Activated CD4-positive, alpha-beta T cell treated with anti-CD3 and anti-CD28 coated beads, Interleukin-2, Interleukin-4, amounts not matched to agents 100 ng/mL and 50 ng/mL, durations not matched to agents 16 hours and 8 hours (primary cell): ENCODE measurements at regions not wholly inside any gene's neighbourhood (a gene's known extent, or its start where the extent isn't known, plus 50 kb on each side); places are given as distances from the start of the nearest gene placed in this dataset.

Experiments
- DNase-seq: peaks from one replicate; pipeline ENCODE4 v3.0.0-alpha.2; 2020; ENCODE audit warnings: low spot score

DNA sequence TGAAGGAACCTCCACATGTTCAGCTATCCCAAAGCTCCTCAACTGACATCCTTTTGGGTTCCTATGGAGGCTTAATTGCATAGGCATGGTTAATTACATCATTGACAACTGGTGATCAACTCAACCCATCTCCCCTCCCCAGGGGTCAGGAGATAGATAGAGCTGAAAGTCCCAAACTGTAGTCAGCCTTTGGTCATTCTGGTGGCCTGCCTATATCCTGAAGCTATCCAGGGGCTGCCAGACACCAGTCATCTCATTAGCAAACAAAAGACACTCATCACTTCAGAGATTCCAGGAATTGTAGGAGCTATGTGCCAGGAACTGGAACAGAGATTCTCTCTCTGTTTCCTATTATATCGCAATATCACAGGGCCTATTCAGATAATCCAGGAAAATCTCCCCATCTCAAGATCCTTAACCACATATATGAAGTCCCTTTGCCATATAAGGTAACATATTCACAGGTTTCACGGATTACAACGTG, 646.5 kb upstream of the GRAMD2B start:
- DNase-seq: no peak

DNA sequence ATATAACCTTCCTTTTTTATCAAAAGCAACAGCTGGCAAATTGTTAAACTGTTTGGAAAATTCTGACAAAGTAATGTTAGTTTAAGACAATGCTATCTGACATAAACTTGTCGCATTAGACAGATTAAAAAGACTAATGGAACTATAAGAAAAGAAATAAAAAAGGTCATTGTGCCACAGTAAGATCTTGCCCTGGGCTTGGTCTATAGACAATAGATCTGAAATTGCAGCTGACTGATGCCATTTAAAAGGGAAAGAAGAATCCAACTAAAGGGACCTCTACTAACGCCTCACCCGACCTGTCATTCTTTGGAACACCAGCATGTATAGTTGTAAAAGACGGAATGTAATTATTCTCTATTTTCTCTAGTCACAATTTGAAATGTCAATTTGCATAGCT, 644.4 kb upstream of the GRAMD2B start:
- DNase-seq: no peak

DNA sequence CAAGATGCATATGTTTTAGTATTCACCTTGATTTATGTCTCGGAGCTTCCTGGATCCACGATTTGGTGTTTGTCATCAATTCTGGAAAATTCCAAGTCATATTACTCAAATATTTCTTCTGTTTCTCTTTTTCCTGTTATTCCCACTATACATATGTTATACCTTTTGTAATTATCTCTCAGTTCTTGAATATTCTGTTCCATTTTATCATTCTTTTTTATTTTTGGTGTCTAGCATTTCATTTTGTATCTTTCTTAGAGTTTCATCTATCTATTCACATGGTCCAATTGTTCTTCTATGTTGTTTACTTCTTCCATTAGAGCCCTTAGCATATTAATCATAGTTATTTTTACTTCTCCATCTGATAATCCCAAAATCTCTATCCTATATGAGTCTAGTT, 637.8 kb upstream of the GRAMD2B start:
- no peak for DNase-seq

DNA sequence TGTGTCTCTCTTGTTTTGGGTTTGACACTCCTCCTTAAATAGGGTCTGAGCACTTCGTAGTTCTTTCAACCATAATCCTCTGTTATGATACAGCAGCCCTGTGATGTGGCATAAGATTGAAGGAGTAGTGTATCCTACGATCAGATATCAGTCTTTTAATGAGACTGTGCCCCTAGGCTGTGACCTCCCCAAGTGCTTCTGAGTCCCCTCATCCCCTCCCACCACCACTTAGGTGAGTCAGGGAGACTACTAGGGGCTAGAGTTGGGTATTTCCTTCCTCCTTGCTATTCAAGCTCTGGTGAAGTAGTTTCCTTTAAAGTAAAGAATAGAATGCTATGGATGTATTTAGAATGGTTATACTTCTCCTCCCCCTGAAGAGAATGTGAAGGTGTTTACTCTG, 637.2 kb upstream of the GRAMD2B start:
- no peak for DNase-seq

DNA sequence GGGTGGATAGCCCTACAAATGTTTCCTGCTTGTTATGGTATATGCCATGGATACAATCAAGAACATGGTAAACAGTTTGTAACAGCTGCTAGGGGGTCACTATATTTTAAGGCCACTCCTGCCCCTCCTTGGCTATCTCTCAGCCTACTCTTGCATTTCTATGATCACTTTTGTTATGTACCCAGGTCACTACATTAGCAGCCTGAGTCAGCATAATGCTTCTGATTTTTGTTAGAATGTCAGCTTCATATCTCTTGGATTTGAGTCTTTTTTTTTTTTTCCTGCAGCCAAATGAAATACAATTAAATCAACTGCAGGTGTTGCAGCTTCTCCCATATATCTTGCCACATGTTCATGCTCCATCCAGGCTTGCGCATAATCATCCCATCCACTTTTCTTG, 629.7 kb upstream of the GRAMD2B start:
- no peak for DNase-seq

DNA sequence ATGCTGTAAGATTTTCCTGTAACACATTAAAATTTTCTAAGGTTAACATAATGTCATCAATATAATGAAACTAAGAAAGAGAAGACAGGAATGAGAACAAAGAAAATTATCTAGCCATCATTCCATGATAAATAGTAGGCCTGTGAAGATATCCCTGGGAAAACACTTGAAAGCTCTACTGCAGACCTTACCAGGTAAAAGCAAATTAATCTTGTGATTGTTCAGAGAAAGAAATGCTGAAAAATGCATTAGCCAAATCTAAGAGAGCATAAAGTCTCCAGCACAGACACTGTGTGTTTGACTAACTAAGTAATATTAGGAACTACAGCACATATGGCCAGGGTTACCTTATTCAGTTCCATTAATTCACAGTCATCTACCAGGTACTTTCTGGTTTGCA, 628.3 kb upstream of the GRAMD2B start:
- no peak for DNase-seq

DNA sequence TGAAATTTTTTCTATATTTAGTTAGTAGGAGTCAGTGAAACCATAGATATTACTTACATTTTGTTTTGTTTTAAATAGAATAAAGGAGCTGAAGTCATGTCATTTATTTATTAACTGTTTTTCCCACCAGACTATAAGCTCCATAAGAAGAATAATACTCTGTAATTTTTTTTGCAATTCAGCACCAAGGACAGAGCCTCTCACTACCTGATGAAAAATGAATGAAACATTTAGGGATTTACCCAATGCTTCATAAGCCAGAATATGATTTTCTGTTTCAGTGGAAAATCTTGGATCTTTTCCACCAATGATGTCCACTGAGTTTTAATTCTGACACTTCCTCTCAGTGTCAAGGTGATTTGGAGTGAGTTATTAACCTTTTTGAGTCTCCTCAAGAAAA, 624.9 kb upstream of the GRAMD2B start:
- DNase-seq: no peak

DNA sequence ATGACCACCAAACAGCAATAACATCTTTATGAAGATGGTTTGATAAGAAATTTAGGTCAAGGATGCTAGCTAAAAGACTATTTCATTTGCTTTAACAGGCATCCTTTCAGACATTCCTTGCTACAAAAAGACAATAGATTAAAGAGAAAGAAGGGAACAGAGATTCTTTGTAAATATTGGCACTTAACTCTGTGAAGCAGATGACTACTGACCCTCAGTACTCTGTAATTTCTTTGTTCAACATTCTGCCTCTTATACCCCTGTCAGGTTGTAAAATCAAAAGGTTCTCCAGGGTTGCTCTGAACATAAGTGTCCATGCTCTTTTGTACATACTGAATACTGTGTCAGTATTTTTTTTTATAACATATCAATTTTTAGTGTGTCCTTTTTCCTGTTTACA, 610.6 kb upstream of the GRAMD2B start:
- no peak for DNase-seq

DNA sequence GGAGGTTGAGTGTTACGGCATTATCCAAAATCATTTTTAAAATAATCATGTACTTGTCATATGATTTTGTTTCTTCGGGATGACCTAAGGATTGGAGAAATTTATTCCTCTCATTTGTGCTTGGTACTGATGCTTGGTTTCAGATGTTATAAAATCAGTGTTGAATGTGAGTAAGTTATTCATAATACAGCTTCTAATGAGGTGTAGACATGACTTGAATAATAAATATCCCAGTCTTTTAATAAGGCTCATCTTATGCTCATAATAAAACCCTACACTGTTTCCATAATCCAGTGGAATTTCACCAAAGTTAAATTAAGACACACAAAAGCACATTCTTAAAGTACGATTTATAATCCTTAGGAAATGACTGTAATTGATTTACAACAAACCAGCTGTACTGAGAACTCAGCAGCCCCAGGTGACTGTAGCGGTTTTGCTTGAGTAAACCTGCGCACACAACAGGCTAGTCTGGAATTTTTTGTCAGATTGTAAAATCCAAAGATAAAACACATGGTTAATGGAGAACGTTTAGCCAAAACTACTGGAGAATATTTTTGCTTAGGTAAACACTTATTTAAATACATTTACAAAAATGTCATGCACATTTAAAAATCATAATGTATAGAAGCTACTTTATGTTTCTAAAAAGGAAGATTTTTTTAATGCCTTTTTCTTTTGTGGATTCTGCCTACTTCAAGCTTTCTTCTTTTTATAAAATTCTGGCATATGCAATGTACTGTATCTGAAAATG, 609.8 kb upstream of the GRAMD2B start:
- no peak for DNase-seq

DNA sequence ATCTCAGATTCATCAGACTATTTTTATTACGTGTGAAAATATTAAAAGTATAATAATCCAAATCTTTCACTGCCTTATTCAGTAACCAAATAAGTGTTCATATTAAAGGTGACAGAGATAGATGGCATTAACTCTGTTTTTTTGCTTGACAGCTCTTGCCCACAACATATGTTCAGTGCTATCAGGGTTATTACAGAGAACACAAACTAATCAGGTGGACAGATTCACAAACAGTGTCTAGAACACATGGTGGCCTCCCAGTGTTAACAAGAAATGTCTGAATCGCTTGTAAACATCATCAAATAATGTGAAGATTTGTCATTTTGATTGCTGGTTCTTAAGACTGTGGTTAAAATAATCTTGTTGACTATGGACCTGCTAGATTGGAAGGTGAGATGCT, 609.1 kb upstream of the GRAMD2B start:
- no peak for DNase-seq

DNA sequence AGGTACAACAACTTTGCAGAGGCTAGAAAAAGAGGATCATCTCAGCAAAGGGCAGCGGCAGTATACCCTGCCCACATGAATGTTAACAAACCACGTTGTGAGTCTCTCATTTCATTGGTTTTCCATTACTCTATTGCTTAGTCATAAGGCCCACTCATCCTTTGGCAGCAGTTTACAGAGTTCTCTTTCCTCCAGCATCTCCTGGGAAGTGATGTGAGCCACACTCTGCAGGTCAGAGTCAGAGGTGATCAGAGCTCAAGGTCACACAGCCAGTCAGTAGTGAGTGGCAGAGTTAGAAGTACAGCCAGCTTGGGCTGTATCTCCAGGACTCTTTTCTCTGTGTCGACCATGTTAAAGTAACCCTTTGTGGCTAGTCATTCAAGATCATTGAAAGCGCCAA, 599.6 kb upstream of the GRAMD2B start:
- DNase-seq: no peak

DNA sequence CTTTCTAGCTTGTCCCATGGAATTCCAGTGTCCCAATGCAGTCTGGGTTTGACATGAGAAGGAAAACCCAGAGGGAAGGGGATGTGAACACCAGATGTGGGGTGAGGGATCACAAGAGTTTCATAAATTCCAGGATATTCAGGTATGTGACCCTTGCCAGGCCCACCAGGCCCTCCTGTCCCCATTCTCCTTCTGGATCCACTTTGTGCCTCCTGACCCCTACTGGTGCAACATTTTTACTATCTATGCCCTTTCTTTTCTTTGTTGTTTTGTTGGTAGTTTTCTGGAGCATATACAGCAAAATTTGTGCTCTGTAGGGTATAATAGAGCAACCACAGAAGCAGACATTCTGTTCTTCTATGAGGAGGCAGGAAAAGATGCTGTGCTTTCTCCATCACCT, 597.0 kb upstream of the GRAMD2B start:
- DNase-seq: no peak

DNA sequence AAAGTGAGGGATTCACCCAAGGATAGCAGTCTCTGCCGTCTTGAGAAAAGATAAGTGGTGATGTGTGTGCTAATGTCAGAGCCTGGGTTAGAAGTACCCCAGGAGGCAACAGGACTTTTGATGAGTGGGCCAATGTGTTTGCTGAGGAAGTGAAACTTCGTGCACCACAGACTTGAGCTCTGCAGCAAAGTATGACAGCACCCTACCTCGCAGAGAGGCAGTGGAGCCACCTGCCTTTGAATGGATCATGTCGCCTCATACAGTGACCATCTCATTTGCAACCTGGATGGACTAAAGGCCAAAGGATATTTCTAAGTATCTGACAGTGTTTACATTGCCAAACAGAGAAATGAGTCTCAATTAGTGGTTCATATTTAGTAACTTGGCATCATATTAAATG, 593.9 kb upstream of the GRAMD2B start:
- DNase-seq: no peak

DNA sequence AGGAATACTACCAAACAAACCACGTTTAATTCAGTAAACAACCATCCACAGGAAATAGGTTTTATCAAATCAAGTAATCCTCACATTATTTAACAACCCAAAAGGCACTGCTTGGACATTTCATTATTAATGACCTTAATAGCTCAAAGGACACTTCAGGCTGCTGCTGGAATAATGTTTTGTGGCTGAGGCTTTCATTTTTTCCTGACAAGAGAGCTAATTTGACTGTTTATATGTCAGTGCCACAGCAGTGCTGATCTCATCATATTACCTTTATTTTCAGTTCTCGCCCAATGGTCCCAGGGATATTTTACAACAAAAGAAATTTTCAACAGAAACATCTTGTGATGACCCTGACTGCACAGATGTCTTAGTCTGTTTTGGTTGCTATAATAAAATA, 589.8 kb upstream of the GRAMD2B start:
- no peak for DNase-seq

DNA sequence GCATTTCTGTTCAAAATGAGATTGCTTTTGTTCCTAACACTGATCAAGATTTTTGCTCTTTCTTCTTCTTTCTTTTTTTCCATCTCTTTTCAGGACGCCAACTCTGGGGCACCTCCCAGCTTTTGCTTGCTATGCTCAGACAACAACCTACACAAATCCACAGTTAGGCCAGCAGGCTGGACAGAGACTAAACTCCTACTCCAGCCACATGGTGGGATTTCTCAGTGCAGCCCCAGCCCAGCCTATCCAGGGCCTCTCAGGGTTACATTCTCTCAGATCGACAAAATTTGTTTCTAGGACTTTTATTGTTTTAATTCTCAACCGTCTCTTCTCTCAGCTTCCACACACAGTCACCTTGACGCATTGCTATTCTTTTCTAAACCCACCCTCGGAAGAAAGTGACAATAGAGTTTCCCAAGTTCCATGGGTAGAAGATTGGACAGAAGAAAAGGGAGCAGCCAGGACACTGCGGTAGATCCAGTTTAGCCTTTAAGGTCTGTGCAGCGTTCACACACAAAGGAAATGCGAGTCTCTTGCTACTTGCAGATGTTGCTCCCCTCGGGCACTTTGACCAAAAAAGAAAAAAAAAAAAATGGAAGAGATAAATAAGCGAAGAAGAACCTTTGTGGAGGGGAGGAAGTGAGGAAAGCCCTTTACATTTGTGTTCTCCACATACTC, 588.6 kb upstream of the GRAMD2B start:
- DNase-seq: no peak

DNA sequence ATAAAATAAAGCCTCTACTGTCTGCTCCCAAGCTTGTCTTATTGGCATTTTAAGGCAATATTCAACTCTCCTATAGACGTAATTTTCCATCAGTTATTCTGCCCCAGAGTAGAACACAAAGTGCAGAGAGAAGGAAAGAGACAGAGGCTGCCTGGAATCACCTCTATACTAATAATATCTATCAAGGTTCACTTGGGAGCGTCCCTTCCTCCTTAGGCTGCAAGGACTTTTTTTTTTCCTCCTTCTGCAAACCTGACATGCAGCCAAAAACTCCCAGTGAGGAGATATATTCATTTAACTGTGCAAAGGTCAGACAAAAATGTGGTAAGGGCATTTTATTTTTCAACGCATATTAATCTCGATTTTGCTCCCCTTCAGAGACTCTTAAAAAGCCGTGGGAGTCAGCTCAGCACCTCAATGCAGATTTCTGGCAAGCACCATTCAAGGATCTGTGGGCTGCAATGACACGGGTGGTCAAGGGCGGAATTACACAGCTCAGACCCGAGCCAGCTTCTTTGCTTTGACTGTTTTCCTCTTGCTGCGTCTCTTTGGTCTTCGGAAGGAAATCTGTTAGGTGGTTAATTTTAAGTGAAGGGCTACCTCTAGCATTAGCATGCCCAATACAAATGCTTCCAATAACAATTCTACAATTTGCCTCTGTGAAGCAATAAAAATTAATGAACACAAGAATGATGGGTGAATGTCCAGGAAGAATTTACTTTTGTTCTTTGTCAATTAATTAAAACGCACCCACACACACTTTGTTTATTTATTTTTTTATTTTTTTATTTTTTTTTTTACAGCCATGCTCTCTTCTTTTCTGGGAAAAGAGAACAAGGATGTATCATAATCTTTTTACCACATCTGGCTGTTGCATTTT, 587.7 kb upstream of the GRAMD2B start:
- DNase-seq: no peak

DNA sequence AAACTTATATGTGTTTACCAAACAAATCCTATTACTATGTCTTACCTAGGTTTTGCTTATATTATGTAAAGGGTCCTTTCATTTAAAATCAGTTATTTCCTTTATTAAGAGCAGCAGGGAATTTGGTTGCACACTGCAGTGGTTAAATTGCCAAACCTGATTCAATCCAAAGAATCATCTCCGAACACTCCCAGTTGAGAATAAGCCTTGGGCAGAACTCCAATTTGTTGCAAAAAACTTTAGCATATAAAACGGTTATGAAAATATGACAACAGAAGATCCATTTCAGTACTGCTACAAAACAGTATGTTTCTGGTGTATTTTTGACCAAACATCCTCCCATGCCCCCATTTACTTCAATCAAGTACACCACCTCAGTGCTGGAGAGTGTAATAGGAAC, 587.0 kb upstream of the GRAMD2B start:
- DNase-seq: no peak

DNA sequence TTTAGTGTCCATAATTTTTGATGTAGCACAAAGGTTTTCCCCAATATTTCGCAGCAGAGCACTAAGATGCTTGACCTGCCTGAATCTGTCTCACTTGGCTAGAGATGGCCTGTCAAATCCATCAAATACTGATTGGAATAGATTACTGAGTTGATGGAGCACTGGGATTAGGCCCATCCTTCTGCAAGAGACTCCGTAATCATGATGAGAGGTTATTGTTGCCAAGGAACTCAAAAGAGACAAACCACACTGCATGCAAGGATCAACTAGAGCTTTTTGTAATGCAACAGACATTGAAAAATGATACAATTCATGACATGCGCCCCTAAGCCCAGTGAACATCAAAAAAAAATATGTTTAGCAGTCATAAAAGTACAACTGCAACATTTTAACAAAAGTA, 585.3 kb upstream of the GRAMD2B start:
- no peak for DNase-seq

DNA sequence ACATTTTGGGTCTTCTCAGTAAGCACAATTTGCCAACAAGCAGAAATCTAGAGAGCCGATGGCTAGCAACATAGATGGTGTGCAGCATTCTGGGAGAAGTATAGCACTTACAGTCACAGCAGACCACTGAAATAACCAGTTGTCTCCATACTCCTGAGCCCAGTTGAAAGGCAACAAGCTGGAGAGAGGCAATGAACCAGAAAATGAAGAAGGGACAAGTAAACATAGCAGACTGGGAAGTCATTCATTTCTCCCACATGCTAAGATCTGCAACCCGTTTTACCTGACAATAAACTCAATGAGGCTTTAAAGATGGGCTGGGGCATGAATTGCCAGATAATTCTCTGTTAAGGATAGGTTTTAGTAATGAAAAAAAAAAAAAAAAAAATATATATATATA, 575.6 kb upstream of the GRAMD2B start:
- no peak for DNase-seq

DNA sequence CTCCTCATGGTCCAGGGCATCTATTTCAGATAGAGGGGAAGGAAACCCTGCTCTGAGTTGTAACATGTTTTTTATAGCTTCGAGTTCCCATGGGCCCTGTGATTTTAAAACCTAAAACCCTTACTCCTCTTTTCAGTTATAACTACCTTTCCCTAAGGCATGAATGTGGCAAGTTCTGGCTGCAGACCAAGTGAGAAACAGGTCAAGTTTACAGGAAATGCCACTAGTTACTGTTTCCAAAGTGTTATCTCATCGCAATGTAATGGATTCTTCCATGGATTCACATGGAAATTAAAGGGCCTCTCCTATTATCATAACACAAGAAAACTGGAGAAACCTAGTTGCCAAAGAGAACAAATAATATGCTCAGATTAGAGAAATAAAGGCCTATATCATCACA, 574.5 kb upstream of the GRAMD2B start:
- no peak for DNase-seq

DNA sequence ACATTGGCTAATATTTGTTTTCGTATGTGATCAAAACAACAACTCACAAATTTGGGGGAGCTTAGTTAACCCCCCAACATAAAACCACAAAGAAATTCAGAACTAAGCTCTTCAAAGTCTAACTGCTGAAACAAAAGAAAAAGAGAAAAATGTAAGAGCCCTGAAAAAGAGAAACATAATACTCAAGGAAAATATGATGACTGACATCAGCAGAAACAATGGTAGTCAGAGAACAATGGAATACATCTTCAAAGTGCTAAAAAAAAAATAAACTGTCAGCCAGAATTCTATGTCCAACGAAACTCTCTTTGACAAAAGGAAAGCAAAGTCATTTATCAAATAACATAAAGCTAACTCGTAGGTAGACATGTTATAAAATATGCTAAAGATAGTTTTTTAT, 566.3 kb upstream of the GRAMD2B start:
- DNase-seq: no peak

DNA sequence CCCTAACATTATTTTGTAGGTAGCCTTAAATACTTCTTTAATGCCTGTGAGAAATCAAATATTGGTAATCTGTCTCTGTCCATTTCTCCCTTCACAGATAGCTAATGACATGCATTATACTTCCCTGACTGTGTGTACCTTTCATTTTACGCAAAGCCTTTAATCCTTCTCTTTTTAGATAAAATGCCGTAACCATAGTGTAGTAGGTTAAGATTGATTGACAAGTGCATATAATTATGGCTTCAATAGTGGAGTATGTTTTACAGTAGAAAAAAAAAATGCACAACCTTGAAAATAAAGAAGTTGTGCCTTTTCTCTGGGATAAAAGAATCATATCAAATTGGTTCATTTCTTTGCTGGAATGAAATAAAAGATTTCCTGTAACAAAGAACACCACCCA, 559.6 kb upstream of the GRAMD2B start:
- no peak for DNase-seq
